PC-3 (cell line): ENCODE measurements at regions not wholly inside any gene's neighbourhood (a gene's known extent, or its start where the extent isn't known, plus 50 kb on each side); places are given as distances from the start of the nearest gene placed in this dataset.

Experiments used
- ATAC-seq: fragments of 200-7000 bp; cut with Tn5 transposase; 2 replicates; pipeline ENCODE4 v1.9.1; 2020; ENCODE audit warnings: mild to moderate bottlenecking, moderate library complexity
- BruUV-seq: library from RNA; stranded (reverse); fragments of 400-500 nt; replicated peaks from 2 replicates; lab custom pipeline; 2021; lab: Mats Ljungman, UMichigan
- CTCF ChIA-PET: fragments of 300-600 bp; sonication (Branson Sonifier 250); formaldehyde crosslinking; loops from one replicate; lab custom pipeline; 2022; ENCODE audit warnings: antibody characterized with exemption; lab: Charles Lee
- POLR2A ChIA-PET: fragments of 300-600 bp; sonication (Branson Sonifier 250); formaldehyde crosslinking; loops from one replicate; lab custom pipeline; 2022; ENCODE audit warnings: antibody characterized with exemption; ENCODE audit not compliant: unreplicated experiment; lab: Charles Lee
- DNase-seq: peaks from one replicate; pipeline ENCODE4 v3.0.0-alpha.2; 2015
- H2AFZ ChIP-seq: fragments of 300-600 bp; sonication (generic); 2 replicates; pipeline ENCODE4 v1.6.0; 2016; ENCODE audit warnings: antibody characterized with exemption, low read length
- H3F3A ChIP-seq: fragments of 300-600 bp; sonication (generic); one replicate; pipeline ENCODE4 v1.6.0; 2017; ENCODE audit warnings: antibody characterized with exemption, low read length, control low read depth, mild to moderate bottlenecking; ENCODE audit not compliant: unreplicated experiment
- H3K27ac ChIP-seq: fragments of 300-600 bp; sonication (generic); 2 replicates; pipeline ENCODE4 v1.5.1; 2016; ENCODE audit warnings: mild to moderate bottlenecking, low read length
- H3K27me3 ChIP-seq: fragments of 300-600 bp; sonication (generic); 2 replicates; pipeline ENCODE4 v1.6.1; 2016; ENCODE audit warnings: low read length, mixed read lengths
- H3K36me3 ChIP-seq: fragments of 300-600 bp; sonication (generic); 2 replicates; pipeline ENCODE4 v1.6.1; 2016; ENCODE audit warnings: low read depth, mixed run types, low read length, mixed read lengths
- H3K4me1 ChIP-seq: fragments of 300-600 bp; sonication (generic); 2 replicates; pipeline ENCODE4 v1.5.1; 2016; ENCODE audit warnings: low read length; ENCODE audit not compliant: insufficient read depth
- H3K4me2 ChIP-seq: fragments of 300-600 bp; sonication (generic); 2 replicates; pipeline ENCODE4 v1.6.0; 2016; ENCODE audit warnings: low read length
- H3K4me3 ChIP-seq: fragments of 300-600 bp; sonication (generic); 2 replicates; pipeline ENCODE4 v1.5.1; 2016; ENCODE audit warnings: mild to moderate bottlenecking, low read length, mixed read lengths
- H3K79me2 ChIP-seq: fragments of 300-600 bp; sonication (generic); 2 replicates; pipeline ENCODE4 v1.6.1; 2017; ENCODE audit warnings: low read length, mixed read lengths
- H3K9ac ChIP-seq: fragments of 300-600 bp; sonication (generic); 2 replicates; pipeline ENCODE4 v1.6.0; 2016; ENCODE audit warnings: mild to moderate bottlenecking, low read length
- H3K9me2 ChIP-seq: fragments of 300-600 bp; sonication (generic); replicated peaks from 2 replicates; pipeline ENCODE4 v1.6.1; 2016; ENCODE audit warnings: mixed run types, low read length, mixed read lengths
- H3K9me3 ChIP-seq: fragments of 300-600 bp; sonication (generic); 2 replicates; pipeline ENCODE4 v1.6.1; 2016; ENCODE audit warnings: low read length, mixed read lengths
- H4K20me1 ChIP-seq: fragments of 300-600 bp; sonication (generic); 2 replicates; pipeline ENCODE4 v1.6.1; 2016; ENCODE audit warnings: low read length, mixed read lengths
- CTCF ChIP-seq: fragments of 300-600 bp; sonication (generic); conservative IDR thresholded peaks from 2 replicates; pipeline ENCODE4 v1.5.1; 2017; ENCODE audit warnings: antibody characterized with exemption, low read depth, mild to moderate bottlenecking, low read length
- EZH2 ChIP-seq: fragments of 300-600 bp; sonication (generic); IDR thresholded peaks from one replicate; pipeline ENCODE4 v1.6.1; 2017; ENCODE audit warnings: antibody characterized with exemption, mild to moderate bottlenecking, low read length; ENCODE audit not compliant: unreplicated experiment
- EZH2phosphoT487 ChIP-seq: fragments of 300-600 bp; sonication (generic); IDR thresholded peaks from 2 replicates; pipeline ENCODE4 v1.6.1; 2018; ENCODE audit warnings: mild to moderate bottlenecking, antibody characterized with exemption, low read length, borderline replicate concordance
- intact Hi-C: fragments of 100-400 bp; cut with micrococcal nuclease; formaldehyde crosslinking; loops from 2 replicates; pipeline ENCODE4 v1.9.0; 2023

GRCh38 chr15:87609894-87610293 lies 646.6 kb downstream of the NTRK3 start:
- ATAC-seq (no peak), DNase-seq (no peak)
- Histone ChIP-seq H3K4me2 (no peak overlapping the region), H3K4me1 (no peaks in the 10 kb centered on the region), H3K9me3 (no peaks in the 10 kb centered on the region), H3K79me2 (no peaks in the 10 kb centered on the region), H3K36me3 (no peaks in the 10 kb centered on the region), H3K27ac (no peak overlapping the region), H3K4me3 (no peak overlapping the region), H2AFZ (no peak overlapping the region), H3F3A (no peaks in the 10 kb centered on the region), H3K9me2 (no peaks in the 10 kb centered on the region), H3K9ac (no peak overlapping the region), H3K27me3 (no peaks in the 10 kb centered on the region), H4K20me1 (no peaks in the 10 kb centered on the region)
- ChIA-PET POLR2A (no interaction called here), CTCF (no interaction called here)
- TF ChIP-seq EZH2: no peak
- no peak for TF ChIP-seq EZH2phosphoT487
- BruUV-seq: no TSS peak
- intact Hi-C loops: no loop called here

GRCh38 chr15:87609474-87609873 lies 647.1 kb downstream of the NTRK3 start:
- H3K4me2 ChIP-seq: no peak overlapping the region
- POLR2A ChIA-PET: no interaction called here

GRCh38 chr15:87608238-87609028 lies 648.1 kb downstream of the NTRK3 start:
- intact Hi-C loops: no loop called here
- ChIA-PET POLR2A (no interaction called here), CTCF (no interaction called here)
- TF ChIP-seq EZH2 (no peak), CTCF (no peak), EZH2phosphoT487 (no peak)
- Histone ChIP-seq H3K9me3 (no peaks in the 10 kb centered on the region), H2AFZ (no peak overlapping the region), H3K27me3 (no peaks in the 10 kb centered on the region), H3F3A (no peaks in the 10 kb centered on the region), H3K4me1 (no peaks in the 10 kb centered on the region), H3K27ac (no peak overlapping the region), H3K9ac (no peak overlapping the region), H3K4me2 (no peak overlapping the region), H3K79me2 (no peaks in the 10 kb centered on the region), H3K9me2 (no peaks in the 10 kb centered on the region), H3K36me3 (no peaks in the 10 kb centered on the region), H3K4me3 (no peak overlapping the region), H4K20me1 (no peaks in the 10 kb centered on the region)
- no peak for ATAC-seq
- BruUV-seq: no TSS peak
- DNase-seq: no peak

More at GRCh38 chr15:87609474-87609873, 647.1 kb downstream of the NTRK3 start:
- CTCF ChIA-PET: no interaction called here
- BruUV-seq: no TSS peak
- no peak overlapping the region for H2AFZ ChIP-seq
- no peaks in the 10 kb centered on the region for H3F3A ChIP-seq
- H4K20me1 ChIP-seq: no peaks in the 10 kb centered on the region
- no peaks in the 10 kb centered on the region for H3K4me1 ChIP-seq
- H3K27ac ChIP-seq: no peak overlapping the region
- H3K79me2 ChIP-seq: no peaks in the 10 kb centered on the region
- H3K9ac ChIP-seq: no peak overlapping the region
- intact Hi-C loops: no loop called here
- H3K9me3 ChIP-seq: no peaks in the 10 kb centered on the region
- no peak for ATAC-seq
- no peaks in the 10 kb centered on the region for H3K9me2 ChIP-seq
- TF ChIP-seq CTCF (no peak), EZH2phosphoT487 (no peak), EZH2 (no peak)
- DNase-seq: peak; percentile 38
- no peaks in the 10 kb centered on the region for H3K27me3 ChIP-seq
- H3K36me3 ChIP-seq: no peaks in the 10 kb centered on the region
- H3K4me3 ChIP-seq: no peak overlapping the region
